ENCODE measurements at regions not wholly inside any gene's neighbourhood (a gene's known extent, or its start where the extent isn't known, plus 50 kb on each side); places are given as distances from the start of the nearest gene placed in this dataset.

DNA sequence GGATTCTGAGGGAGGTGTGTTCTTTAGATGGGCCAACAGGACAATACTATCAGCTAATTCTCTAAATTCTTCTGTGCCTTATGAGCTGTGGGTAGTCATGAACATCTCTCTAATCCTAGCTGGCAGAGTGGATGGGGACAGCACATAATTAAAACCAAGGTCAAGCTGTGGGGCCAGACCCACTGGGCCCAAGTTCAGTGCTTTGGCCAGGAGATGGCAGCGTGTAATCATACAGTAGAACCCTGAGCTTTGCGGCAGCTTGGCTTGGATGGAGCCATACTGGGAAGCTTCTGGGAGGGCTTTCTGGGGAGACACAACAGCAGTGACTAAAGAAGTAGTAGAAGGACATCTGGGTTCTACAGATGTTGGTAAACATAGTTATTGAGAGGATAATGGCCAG lies 140.3 kb upstream of the CXCL13 start:
- H3K4me3 ChIP-seq (ENCODE audit: low read length) = no peak overlapping the region
- DNase-seq (ENCODE audit: low read depth) = peak; percentile 50

DNA sequence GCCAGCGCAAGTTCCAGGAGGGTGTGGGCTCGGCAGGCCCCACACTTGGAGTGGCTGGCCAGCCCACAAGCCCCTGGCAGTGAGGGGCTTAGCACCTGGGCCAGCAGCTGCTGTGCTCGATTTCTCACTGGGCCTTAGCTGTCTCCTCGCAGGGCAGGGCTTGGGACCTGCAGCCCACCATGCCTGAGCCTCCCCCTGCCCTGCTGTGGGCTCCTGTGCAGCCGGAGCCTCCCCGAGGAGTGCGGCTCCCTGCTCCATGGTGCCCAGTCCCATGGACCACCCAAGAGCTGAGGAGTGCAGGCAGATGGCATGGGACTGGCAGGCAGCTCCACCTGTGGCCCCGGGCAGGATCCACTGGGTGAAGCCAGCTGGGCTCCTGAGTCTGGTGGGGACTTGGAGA lies 139.2 kb upstream of the CXCL13 start:
- H3K4me3 ChIP-seq (ENCODE audit: low read length) = no peak overlapping the region
- TF ChIP-seq, protein P1, sequence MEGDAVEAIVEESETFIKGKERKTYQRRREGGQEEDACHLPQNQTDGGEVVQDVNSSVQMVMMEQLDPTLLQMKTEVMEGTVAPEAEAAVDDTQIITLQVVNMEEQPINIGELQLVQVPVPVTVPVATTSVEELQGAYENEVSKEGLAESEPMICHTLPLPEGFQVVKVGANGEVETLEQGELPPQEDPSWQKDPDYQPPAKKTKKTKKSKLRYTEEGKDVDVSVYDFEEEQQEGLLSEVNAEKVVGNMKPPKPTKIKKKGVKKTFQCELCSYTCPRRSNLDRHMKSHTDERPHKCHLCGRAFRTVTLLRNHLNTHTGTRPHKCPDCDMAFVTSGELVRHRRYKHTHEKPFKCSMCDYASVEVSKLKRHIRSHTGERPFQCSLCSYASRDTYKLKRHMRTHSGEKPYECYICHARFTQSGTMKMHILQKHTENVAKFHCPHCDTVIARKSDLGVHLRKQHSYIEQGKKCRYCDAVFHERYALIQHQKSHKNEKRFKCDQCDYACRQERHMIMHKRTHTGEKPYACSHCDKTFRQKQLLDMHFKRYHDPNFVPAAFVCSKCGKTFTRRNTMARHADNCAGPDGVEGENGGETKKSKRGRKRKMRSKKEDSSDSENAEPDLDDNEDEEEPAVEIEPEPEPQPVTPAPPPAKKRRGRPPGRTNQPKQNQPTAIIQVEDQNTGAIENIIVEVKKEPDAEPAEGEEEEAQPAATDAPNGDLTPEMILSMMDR (IDR thresholded peaks at IDR 0.05; ENCODE audit: insufficient read depth, low read depth, low read length, missing control alignments) = no peak
- no peak for DNase-seq (ENCODE audit: low read depth)

More for the DNA sequence above, 140.3 kb upstream of the CXCL13 start:
- TF ChIP-seq, protein P1 (IDR thresholded peaks at IDR 0.05; ENCODE audit: insufficient read depth, low read depth, low read length, missing control alignments) = peak; percentile 76

DNA sequence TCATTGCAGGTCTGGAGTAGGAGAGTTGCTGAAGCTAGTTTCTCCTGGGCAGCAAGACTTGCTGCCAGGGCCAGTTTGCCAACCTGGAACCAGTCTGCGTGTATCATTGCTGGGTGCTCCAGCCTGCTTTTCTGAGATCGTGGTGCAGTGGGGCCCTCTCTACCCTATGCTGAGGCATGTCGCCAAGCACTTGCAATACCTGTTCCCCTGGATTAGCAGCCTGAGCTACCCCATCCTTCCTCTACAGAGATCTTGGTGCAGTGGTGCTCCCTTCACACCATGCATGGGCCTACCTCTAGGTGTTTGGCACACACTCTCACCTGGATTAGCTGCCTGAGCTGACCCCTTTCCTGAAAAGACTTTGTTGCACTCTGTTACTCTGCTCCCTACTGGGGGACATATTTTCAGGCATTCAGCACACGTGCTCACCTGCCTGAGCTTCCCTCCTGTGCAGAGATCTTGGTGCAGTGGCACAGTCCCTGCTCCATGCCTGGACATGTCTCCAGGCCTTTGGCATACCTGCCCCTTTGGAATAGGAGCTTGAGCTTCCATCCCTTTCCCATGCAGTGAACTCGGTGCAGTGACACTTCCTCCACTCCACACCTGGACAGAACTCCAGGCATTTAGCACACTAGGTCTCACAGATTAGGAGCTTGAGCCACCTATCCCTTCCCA lies 133.7 kb upstream of the CXCL13 start:
- peak; percentile 85 for DNase-seq (ENCODE audit: low read depth)
- TF ChIP-seq, protein P1 (IDR thresholded peaks at IDR 0.05; ENCODE audit: insufficient read depth, low read depth, low read length, missing control alignments) = no peak
- H3K4me3 ChIP-seq (ENCODE audit: low read length) = no peak overlapping the region

DNA sequence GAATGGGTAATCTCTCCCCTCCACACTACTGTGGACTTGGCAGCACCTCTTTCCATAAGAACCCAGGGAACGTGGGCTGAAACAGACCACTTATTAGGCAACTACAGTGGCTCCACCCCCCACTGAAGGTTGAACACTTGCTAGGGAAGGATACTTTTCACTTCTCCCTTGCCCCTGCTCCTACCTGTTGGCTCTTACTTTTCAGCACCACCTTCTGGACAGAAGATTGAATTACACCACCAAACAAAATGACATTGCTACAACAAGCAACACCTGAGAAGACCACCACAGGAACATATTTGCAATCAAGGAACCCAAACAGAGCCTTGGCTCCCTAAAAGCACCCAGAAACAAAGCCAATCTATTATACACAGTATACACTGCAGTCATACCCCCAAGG lies 132.1 kb upstream of the CXCL13 start:
- DNase-seq (ENCODE audit: low read depth) = peak; percentile 52
- TF ChIP-seq, protein P1 (IDR thresholded peaks at IDR 0.05; ENCODE audit: insufficient read depth, low read depth, low read length, missing control alignments) = peak; percentile 48
- no peak overlapping the region for H3K4me3 ChIP-seq (ENCODE audit: low read length)

DNA sequence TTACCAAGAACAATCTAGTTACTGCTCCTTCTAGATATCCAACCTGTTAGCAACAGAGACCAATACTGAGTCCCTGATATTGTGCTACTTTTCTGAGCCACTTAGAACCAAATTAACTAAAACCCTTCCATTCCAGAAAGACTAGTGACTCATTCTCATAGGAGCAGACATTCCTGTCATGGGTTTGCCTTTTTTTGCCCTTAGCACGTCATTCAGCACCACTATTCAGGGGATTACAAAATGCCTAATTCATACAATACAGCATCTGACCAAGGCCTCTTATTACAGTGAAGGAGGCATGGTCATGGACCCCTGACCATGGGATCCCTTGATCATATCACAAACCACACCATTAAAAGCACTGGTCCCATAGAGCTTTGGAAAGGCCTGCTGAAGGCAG lies 123.8 kb upstream of the CXCL13 start:
- TF ChIP-seq, protein P1 (IDR thresholded peaks at IDR 0.05; ENCODE audit: insufficient read depth, low read depth, low read length, missing control alignments) = no peak
- peak; percentile 80 for DNase-seq (ENCODE audit: low read depth)

DNA sequence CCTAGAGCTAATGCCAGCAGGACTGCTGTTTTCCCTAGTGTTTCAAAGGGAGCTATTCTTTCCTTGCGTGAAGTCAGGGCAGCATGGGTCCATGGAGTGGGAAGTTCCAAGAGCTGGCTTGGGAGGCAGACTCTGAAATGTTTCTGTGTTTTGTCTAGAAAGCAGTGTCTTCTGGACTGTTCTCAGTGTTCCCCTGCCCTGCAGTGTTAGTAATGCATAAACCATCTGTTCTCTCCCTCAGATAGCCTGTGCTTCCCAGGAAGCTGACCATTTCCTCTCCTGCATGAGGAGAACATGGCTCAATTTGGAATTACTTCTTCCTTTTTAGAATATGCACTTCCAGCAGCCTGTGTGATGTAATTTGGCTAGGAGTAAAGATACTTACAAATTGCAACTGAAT lies 116.7 kb upstream of the CXCL13 start:
- H3K4me3 ChIP-seq (ENCODE audit: low read length) = no peak overlapping the region
- no peak for DNase-seq (ENCODE audit: low read depth)
- TF ChIP-seq, protein P1 (IDR thresholded peaks at IDR 0.05; ENCODE audit: insufficient read depth, low read depth, low read length, missing control alignments) = no peak

More for the DNA sequence above, 123.8 kb upstream of the CXCL13 start:
- no peak overlapping the region for H3K4me3 ChIP-seq (ENCODE audit: low read length)
